ENCODE measurements at regions not wholly inside any gene's neighbourhood (a gene's known extent, or its start where the extent isn't known, plus 50 kb on each side); places are given as distances from the start of the nearest gene placed in this dataset.
A peak's percentile ranks its signal among the peaks of the same experiment; 100 is the strongest.

GRCh38 chr13:68050761-68051160 lies 820.6 kb upstream of the PCDH9 start:
- DNase-seq (ENCODE audit: low read depth) = peak; percentile 2

- no peak for DNase-seq (ENCODE audit: low read depth)
These were observed 818.7 kb upstream of the PCDH9 start for GRCh38 chr13:68048802-68049359.

GRCh38 chr13:68047889-68048288 lies 817.8 kb upstream of the PCDH9 start:
- no peak for DNase-seq (ENCODE audit: low read depth)

DNA sequence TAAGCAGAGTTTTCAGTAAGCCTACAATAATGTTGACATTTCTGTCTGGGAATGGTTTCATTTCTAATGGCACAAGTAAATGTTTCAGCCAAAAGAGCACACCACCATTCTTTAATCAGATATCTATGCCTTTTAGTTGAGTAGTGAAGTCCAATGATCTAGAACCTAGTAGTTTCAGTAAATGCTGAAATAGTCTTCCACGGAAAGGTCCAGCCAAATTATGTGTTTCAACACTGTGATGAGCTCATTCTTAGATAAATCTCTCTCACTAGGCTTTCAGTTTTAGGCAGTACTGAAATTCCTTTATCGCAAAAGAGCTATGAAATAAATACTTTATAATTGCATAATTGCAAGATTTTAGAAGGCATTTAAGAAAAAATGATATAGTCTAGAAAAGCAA lies 816.8 kb upstream of the PCDH9 start:
- DNase-seq (ENCODE audit: low read depth) = no peak

- DNase-seq (ENCODE audit: low read depth) = peak; percentile 1
These were observed 800.1 kb upstream of the PCDH9 start for GRCh38 chr13:68030152-68030809.

GRCh38 chr13:68028701-68029100 lies 798.6 kb upstream of the PCDH9 start:
- no peak for DNase-seq (ENCODE audit: low read depth)

DNA sequence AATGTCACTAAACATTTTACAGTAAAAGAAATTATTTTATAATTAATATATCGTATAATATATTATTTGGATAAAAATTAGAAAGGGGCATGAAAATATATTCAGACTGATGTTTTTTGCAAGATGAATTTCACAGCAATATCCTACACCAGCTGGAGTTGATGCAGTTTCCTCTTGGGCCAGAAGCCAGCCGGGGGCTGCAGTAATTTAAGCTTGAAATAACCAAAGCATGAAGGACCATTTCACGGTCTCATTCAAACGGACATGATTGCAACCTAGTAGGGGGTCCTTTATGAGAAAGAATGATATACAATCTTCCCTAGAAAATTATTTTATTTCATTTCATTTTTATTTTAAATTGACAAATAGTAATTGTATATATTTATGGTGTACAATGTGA lies 797.2 kb upstream of the PCDH9 start:
- DNase-seq (ENCODE audit: low read depth) = no peak

- no peak for DNase-seq (ENCODE audit: low read depth)
These were observed 795.9 kb upstream of the PCDH9 start for GRCh38 chr13:68026077-68026476.

DNA sequence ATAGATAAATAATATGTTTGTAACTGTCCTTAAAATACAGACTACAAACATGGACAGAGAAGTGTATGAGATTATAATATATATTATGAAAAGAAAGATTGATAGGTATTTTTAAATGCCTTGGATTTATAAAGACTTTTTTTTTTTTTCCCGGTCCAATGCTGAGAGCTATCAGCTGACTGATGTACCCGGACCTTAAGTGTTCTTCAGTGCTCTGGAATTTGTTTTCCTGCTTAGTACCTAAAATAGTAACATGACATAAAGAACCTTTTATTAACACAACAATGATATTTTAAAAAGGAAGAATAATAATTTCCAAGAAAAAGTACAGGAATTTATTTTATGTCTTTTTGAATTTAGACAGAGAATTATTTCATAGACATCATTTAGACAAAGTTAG lies 795.5 kb upstream of the PCDH9 start:
- no peak for DNase-seq (ENCODE audit: low read depth)

DNA sequence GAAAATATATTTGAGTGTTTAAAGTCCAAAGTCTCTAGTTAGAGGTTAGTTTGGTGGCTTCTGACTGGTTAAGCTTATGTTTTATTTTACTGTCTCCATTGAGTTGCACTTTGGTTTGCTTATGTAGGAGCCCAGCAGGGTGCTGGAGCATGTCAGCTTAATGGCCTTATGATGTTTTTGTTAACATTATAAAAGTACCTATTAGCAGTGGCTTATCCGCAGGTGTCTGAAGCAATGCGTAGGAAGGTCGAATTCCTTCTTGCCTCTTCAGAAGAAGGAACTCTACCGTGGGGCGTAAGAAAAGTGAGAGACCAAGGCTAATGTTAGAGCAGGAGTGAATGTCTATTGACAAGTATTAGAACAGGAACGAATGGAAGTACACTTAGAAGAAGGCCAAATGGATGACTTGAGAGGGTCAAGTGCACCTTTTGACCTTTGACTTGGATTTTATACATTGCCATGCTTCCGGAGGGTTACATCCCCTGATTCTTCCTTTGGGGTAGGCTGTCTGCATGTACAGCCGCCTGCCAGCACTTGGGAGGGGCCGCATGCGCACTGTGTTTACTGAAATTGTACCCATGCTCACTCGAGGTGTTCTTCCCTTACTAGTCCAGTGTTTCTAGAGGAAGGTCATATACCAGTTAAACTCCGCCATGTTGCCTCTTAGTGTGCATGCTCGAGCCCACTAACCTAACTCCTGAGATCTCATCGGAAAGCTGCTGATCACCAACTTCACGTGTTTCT lies 793.9 kb upstream of the PCDH9 start:
- DNase-seq (ENCODE audit: low read depth) = no peak

DNA sequence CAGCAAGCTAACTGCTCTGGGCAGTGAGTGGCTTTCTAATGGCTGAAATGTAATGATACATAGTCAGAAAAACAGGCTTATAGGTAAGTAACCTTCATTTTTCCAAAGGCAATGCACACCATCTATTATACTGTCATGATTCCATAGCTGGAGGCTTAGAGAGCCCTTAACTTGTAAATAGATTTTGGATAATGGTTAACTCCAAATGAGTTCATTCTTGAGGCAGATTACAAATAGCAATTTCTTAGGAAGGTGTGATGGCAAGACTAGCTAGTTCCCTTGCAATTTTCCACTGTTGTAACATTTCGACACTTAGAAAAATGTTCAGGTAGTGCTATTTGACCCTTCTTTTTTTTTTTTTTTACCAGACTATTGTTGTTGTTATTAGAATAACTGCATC lies 789.8 kb upstream of the PCDH9 start:
- DNase-seq (ENCODE audit: low read depth) = no peak

DNA sequence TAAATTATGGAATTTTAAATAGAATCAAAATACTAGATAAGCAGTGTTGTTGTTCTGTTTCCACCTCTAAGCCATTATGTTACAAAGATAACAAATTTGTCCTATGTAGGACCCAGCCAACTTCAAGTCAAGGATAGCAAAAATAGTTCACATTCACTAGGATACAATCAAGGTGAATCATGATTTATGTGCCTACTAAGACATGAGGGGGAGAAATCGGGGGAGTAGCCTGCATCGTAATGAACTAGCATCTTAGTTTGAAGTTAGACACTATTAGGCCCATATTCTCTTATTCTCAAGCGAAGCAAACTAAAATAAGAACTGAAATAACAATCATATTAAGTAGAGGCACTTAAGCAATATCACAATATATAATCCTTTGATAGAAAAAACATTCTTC lies 779.4 kb upstream of the PCDH9 start:
- DNase-seq (ENCODE audit: low read depth) = no peak

- no peak for DNase-seq (ENCODE audit: low read depth)
These were observed 777.4 kb upstream of the PCDH9 start for GRCh38 chr13:68007576-68007975.

DNA sequence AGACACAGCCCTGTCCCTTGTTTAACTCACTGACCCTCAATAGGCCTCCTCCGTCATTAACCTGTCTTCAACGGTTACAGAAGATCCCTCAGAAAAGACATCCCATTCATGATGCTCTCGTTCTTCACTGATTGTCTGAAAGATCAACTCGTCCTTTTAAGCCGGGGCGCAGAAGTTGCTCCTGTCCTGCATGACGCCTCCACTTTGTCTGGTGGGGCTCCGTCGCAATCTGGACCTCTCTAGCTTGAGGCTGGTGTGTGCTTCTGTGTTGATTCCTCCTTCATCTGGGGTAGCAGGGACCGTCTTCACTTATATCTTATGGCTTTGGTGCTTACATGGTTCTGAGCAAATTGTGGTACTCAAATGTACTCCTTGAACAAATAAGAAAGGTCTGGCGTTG lies 766.0 kb upstream of the PCDH9 start:
- DNase-seq (ENCODE audit: low read depth) = no peak

GRCh38 chr13:67990868-67991267 lies 760.7 kb upstream of the PCDH9 start:
- DNase-seq (ENCODE audit: low read depth) = no peak

DNA sequence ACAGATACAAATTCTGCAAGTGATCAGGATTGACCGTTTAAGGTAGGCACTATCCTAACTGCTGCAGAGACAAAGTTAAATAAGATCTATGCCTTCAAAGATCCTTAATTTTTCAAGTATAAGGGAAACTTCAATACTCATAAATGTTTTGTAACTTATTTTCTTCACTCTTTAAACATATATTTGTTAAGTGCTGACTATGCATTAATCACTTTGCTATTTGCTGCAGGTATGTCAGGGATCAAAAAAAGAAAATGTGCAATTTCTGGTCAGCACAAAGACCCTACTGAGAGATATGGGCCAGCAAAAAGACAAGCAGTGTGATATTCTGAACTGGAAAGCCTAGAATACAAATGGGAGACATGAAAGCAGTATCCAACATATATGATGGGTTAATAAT lies 756.1 kb upstream of the PCDH9 start:
- DNase-seq (ENCODE audit: low read depth) = no peak

- no peak for DNase-seq (ENCODE audit: low read depth)
These were observed 746.9 kb upstream of the PCDH9 start for GRCh38 chr13:67977066-67977465.

- peak; percentile 16 for DNase-seq (ENCODE audit: low read depth)
These were observed 741.2 kb upstream of the PCDH9 start for GRCh38 chr13:67971291-67971690.

- DNase-seq (ENCODE audit: low read depth) = no peak
These were observed 736.9 kb upstream of the PCDH9 start for GRCh38 chr13:67967031-67967430.

DNA sequence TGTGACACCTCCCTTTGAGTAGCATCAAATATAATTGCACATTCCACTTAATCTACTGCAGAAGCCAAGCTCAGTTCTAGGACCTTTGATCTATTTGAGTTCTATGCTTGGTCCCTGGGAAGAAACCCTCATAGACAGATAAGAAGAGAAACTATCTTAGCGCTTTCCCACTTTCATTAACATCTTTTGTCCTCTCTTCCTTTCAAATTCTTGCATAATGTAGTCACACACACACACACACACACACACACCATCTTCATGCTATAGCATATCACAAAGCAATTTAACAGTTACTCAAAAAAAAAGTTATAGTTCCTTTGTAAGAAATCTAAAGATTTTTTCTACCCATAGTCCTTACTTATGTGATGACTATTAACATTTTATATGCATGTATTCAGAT lies 735.9 kb upstream of the PCDH9 start:
- no peak for DNase-seq (ENCODE audit: low read depth)

GRCh38 chr13:67964986-67965385 lies 734.9 kb upstream of the PCDH9 start:
- no peak for DNase-seq (ENCODE audit: low read depth)

GRCh38 chr13:67964091-67964490 lies 734.0 kb upstream of the PCDH9 start:
- DNase-seq (ENCODE audit: low read depth) = no peak

DNA sequence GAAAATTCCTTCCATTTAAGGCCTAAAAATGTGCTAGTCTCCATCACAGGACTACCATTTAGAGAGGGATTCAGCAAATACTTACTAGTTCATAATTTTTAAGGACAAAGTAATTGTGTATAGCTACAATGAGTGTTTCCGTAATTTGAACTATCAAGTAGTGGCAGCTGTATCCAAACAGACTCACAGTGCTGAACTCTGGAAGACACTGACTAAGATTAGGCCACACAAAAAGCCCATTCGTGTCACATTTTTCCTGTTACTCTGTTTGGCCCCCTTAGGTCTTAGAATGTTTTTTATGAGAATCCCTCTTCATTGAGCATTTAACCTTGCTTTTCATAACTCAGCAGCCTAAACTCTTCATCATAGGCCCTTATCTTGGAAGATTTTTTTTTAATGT lies 731.2 kb upstream of the PCDH9 start:
- DNase-seq (ENCODE audit: low read depth) = no peak

All from LHCN-M2 (cell line).